ENCODE measurements at regions not wholly inside any gene's neighbourhood (a gene's known extent, or its start where the extent isn't known, plus 50 kb on each side); places are given as distances from the start of the nearest gene placed in this dataset.

GRCh38 chr7:68321776-68322496 is 1276.3 kb upstream of the AUTS2 start:
- in situ Hi-C loops (cut with HindIII; ENCODE audit: low sequenced_read_pairs), result no loop called here

DNA sequence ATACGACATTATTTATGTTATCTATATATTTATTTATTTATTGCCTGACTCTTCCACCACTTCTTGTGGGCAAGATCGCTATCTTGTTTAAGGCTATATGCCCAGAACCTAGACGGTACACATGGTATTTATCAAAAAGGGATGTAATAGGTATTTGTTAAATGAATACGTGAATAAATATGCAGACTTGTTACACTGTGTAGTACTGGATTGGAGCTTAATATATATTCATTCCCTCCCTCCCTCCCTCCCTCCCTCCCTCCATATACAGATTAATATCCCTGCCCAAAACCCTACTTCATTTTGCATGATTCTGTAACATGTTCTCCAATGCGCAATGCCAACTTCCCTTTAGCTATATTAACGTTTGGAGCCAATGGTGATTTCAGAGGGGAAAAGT is 1273.7 kb upstream of the AUTS2 start:
- in situ Hi-C loops (cut with HindIII; ENCODE audit: low sequenced_read_pairs), result no loop called here

- in situ Hi-C loops (cut with HindIII; ENCODE audit: low sequenced_read_pairs), result no loop called here
Observed at GRCh38 chr7:68334216-68334615, 1264.1 kb upstream of the AUTS2 start.

DNA sequence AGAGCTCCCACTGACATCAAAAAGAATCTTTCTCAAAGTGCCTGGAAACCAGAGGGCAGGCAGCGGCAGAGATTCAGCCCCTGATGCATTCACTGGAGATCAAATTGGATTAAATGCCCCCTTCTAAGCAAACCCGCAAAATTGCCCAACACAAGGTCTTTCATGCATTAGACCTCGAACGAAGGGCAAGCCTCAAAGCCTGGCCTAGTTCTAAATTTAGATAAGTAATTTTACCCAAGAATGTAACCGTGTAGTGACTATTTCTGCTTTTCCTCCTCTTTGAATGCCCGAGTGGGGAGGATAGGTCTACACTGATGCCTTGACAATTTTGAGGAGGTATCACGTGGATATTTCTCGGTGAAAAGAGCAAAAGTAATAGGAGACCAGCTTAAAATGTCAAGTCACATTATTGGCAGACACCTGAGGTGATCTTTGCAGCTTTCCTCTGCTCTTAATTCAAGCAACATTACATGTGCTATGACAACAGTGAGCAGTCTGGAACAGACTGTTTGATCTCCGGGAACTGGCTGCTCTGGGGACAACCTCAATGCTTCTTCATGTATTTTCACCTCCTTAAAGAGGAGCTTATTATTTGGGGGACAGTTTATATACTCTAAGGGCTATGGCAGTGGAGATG is 1263.5 kb upstream of the AUTS2 start:
- in situ Hi-C loops (cut with HindIII; ENCODE audit: low sequenced_read_pairs), result no loop called here

DNA sequence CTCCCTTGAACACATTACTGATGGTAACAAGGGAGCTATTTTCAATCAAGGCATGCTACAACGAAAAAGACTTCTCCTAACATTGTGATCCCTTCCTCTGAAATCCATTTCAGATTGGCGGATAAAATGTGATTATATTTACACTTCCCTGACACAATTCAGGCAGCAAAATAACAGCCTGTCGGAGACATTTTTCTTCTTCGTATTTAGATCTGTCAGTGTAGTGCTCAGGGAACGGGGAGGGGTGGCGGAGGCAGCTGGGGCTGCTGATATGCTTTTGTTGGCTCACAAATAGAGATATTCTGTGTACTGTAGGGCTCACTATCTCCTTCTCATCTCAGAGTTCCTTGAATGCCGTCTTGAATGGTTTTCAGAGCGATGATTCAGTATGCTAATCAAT is 1261.7 kb upstream of the AUTS2 start:
- in situ Hi-C loops (cut with HindIII; ENCODE audit: low sequenced_read_pairs), result no loop called here

DNA sequence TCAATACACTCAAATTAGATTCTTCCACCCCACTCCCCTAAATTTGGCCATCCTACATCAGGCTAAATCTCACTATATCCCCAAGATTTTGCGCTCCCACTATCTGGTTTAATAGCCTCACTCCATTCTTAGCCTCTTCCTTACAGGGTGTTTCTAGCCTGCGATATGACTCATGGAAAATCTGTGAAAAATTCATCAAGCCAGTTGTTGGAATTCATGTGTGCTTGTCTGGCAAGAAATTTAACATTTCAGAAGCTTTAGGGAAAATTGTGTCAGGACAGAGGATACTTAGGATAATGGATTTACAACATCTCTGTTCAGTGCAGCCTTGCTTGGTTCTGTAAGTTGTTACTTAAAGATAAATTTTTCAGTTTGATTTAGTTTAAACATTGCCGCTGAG is 1249.9 kb upstream of the AUTS2 start:
- in situ Hi-C loops (cut with HindIII; ENCODE audit: low sequenced_read_pairs), result no loop called here

- in situ Hi-C loops (cut with HindIII; ENCODE audit: low sequenced_read_pairs), result no loop called here
Observed at GRCh38 chr7:68362745-68363518, 1235.3 kb upstream of the AUTS2 start.

- in situ Hi-C loops (cut with HindIII; ENCODE audit: low sequenced_read_pairs), result no loop called here
Observed at GRCh38 chr7:68364886-68365625, 1233.2 kb upstream of the AUTS2 start.

DNA sequence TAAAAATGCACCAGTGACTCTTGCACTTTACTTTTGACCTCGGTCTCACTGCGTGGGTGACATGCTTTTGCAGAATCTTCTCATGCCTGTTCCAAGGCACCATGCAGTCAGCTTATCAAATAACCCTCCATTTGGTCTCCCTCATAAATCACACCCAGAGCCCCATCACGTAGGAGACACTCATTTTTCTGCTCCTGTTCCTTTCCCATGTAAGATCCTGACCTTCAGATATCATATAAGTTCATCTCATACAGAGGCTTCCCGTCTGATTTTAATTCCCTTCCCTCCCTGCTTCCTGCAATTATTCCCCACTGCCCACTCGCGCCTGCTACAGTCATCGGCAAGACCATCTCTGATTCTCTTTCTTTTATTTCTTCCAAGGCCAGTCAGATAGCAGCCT is 1226.3 kb upstream of the AUTS2 start:
- in situ Hi-C loops (cut with HindIII; ENCODE audit: low sequenced_read_pairs), result no loop called here

- in situ Hi-C loops (cut with HindIII; ENCODE audit: low sequenced_read_pairs), result no loop called here
Observed at GRCh38 chr7:68376131-68376661, 1222.1 kb upstream of the AUTS2 start.

DNA sequence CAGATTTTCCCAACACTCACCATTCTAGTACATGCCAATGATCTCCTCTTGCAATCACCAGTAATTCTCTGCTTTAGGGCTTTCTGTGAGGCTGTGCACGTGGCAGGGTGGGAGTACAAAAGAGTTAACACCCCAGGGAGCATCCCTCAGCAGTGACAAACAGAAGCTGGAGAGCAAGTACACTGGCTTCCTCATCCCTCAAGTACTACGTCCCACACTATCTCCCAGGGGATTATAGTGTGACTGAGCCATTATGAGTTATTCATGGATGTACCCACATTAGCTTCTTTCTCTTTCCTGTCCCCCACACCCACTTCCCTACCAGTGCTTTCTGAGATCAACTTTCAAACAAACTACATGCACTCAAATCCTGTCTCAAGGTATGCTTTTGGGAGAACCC is 1216.5 kb upstream of the AUTS2 start:
- in situ Hi-C loops (cut with HindIII; ENCODE audit: low sequenced_read_pairs), result no loop called here

DNA sequence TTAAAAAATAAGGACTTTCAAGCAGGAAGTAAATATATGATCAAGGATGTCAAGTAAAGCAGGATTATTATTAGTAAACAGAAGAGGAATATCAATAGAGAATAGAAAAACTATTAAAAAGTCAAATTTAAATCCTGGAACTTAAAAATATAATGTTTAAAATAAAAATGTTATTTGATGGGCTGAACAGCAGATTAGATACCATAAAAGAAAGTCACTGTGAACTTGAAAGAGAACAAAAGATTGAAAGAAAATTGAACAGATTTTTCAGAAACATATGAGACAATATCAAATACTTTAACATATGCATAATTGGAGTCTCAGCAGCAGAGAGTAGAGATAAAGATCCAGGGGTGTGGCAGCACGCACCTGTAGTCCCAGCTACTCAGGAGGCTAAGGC is 1213.7 kb upstream of the AUTS2 start:
- in situ Hi-C loops (cut with HindIII; ENCODE audit: low sequenced_read_pairs), result no loop called here

- in situ Hi-C loops (cut with HindIII; ENCODE audit: low sequenced_read_pairs), result no loop called here
Observed at GRCh38 chr7:68393051-68393450, 1205.2 kb upstream of the AUTS2 start.

DNA sequence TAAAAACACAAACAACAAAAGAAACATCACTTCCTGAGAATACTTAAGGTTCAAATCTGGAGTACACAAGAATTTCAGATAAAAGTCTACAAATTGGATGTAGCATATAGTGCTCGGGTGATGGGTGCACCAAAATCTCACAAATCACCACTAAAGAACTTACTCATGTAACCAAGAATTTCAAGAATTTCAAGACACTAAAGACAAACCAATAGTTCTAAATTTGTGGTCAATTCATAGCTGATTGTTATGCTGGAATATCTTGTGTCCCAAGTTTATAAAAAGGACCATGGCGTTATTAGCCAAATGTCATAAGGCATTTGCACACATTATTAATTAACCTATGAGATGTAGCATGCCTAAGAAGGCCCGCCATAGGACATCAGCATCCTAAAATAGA is 1204.1 kb upstream of the AUTS2 start:
- in situ Hi-C loops (cut with HindIII; ENCODE audit: low sequenced_read_pairs), result no loop called here

GRCh38 chr7:68399991-68400590 is 1198.2 kb upstream of the AUTS2 start:
- in situ Hi-C loops (cut with HindIII; ENCODE audit: low sequenced_read_pairs), result no loop called here

DNA sequence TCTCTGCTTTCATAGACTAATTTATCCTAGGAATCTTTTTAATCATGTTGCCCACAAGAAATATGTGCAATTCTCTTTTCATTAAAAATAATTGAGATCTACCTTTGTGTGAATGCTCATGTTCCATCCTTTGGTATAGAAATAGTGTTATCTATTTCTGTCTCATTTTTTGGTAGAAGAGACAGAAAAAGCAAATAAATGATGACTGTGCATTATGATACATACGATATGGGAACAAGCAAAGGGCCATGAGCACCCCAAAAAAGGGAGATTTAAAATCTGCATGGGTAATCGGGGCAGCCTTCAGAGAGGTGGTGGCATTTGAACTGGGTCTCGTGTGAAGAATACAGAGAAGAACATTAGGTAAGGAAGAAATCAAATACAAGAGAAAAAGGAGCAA is 1197.5 kb upstream of the AUTS2 start:
- in situ Hi-C loops (cut with HindIII; ENCODE audit: low sequenced_read_pairs), result no loop called here

DNA sequence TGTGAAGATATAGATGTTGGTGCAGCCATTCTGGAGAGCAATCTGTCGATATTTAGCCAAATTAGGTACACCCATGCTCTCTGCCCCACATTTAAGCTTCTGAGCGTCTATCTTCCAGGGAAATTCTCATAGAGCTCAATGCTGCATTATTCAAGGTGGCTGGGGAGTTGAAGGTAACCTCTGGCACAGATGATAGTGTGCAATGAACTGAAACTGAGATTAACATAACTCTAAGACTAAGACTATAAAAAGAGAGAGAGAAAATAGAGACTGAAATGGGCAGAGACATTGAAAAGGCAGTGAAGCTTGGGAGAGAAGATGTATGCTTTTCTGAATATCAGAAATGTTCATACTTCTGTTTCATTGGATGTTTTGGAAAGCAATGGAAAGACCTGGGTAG is 1197.0 kb upstream of the AUTS2 start:
- in situ Hi-C loops (cut with HindIII; ENCODE audit: low sequenced_read_pairs), result no loop called here

DNA sequence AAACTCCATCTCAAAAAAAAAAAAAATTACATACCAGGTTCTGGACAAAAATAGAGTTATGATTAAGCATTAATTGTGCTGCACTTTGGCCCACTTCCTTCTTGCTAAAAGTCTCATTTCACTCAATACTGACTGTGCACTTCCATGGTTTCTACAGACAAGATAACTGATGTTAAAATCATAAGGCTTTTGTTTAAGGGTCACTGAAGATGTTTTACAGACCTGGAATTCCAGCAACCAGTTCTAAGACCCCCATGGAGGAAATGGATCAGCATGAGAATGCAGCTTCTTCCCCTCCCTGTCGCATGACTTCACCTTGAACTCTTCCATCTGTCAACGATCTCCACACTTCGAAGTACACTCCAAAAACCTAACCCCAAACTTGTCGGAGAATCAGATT is 1191.8 kb upstream of the AUTS2 start:
- in situ Hi-C loops (cut with HindIII; ENCODE audit: low sequenced_read_pairs), result no loop called here

DNA sequence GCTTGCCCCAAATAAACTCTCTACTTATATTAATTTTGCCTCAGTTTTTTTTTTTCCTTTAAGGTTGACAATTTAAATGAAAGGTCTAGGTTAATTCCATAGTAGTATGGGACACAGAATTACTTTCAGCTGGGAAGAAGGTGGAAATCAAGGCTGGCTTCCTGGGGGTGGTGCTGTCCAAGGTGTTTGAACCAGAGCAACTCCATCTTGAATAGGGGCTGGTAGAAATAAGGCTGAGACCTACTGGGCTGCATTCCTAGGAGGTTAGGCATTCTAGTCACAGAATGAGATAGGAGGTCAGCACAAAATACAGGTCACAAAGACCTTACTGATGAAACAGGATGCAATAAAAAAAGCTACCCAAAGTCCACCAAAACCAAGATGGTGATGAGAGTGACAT is 1190.8 kb upstream of the AUTS2 start:
- in situ Hi-C loops (cut with HindIII; ENCODE audit: low sequenced_read_pairs), result no loop called here

GRCh38 chr7:68408873-68409272 is 1189.4 kb upstream of the AUTS2 start:
- in situ Hi-C loops (cut with HindIII; ENCODE audit: low sequenced_read_pairs), result no loop called here

DNA sequence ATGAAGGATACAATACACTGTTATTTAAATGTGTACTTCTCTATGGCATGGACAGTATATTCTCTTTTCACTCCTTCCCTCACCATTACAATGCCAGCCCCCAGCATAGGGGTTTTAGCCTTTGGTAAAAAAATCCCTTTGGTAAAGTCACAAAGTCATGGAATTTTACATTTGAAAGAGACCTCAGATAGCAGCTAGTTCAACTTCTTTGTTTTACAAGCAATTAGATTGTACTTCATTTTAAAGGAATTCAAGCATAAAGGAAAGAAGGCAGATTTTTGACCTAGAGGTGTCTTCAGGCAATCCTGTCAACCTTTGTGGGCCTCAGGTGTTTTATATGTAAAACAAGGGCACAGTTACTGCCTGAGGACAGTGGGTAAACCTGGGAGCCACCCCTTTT is 1188.4 kb upstream of the AUTS2 start:
- in situ Hi-C loops (cut with HindIII; ENCODE audit: low sequenced_read_pairs), result no loop called here

Data from DLD1 (cell line).